ENCODE measurements at regions not wholly inside any gene's neighbourhood (a gene's known extent, or its start where the extent isn't known, plus 50 kb on each side); places are given as distances from the start of the nearest gene placed in this dataset.
"Not testable (repeated sequence)": the region's sequence is repeated elsewhere in the genome, so short reads cannot be mapped to it uniquely, and the experiment has no call there.

DNA sequence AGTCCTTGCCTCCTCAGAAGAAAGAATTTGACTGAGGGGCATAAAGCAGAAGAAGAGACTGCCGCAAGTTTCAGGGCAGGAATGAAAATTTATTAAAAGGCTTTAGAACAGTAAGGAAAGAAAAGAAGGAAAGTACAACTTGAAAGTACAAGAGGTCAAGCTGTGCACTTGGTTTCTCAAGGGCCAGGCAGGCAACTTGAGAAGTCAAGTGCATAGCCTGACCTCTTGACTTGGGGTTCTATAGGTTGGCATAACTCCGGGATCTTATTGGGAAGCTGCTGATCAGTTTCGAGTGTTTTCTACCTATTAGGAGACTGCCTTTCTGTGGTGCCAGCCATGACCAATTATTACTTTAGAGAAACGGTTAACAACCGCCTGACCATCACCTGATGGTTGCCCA is 237.0 kb upstream of the RGS17 start:
- Histone ChIP-seq H3K4me3 (ENCODE audit: low read depth, low read length) (no peak overlapping the region), H3K9me3 (ENCODE audit: severe bottlenecking) (no peaks in the 10 kb centered on the region), H3K27ac (no peak overlapping the region), H3K36me3 (no peaks in the 10 kb centered on the region), H3K27me3 (ENCODE audit: insufficient read depth, low read depth, severe bottlenecking) (no peaks in the 10 kb centered on the region)
- TF ChIP-seq CTCF (IDR thresholded peaks at IDR 0.05; ENCODE audit: low read depth, low read length), result no peak
- DNase-seq, result no peak

GRCh38 chr6:153367021-153367420 is 235.9 kb upstream of the RGS17 start:
- no peaks in the 10 kb centered on the region for H3K27me3 ChIP-seq (ENCODE audit: insufficient read depth, low read depth, severe bottlenecking)
- H3K27ac ChIP-seq, result no peak overlapping the region
- H3K4me3 ChIP-seq (ENCODE audit: low read depth, low read length), result no peak overlapping the region
- DNase-seq, result no peak
- no peaks in the 10 kb centered on the region for H3K9me3 ChIP-seq (ENCODE audit: severe bottlenecking)
- no peak for TF ChIP-seq CTCF (IDR thresholded peaks at IDR 0.05; ENCODE audit: low read depth, low read length)
- H3K36me3 ChIP-seq, result no peaks in the 10 kb centered on the region

GRCh38 chr6:153357391-153357790 is 226.3 kb upstream of the RGS17 start:
- no peaks in the 10 kb centered on the region for H3K9me3 ChIP-seq (ENCODE audit: severe bottlenecking)
- TF ChIP-seq CTCF (IDR thresholded peaks at IDR 0.05; ENCODE audit: low read depth, low read length), result no peak
- no peak overlapping the region for H3K27ac ChIP-seq
- no peaks in the 10 kb centered on the region for H3K27me3 ChIP-seq (ENCODE audit: insufficient read depth, low read depth, severe bottlenecking)
- no peak overlapping the region for H3K4me3 ChIP-seq (ENCODE audit: low read depth, low read length)
- no peak for DNase-seq
- H3K36me3 ChIP-seq, result no peaks in the 10 kb centered on the region

GRCh38 chr6:153340568-153340967 is 209.5 kb upstream of the RGS17 start:
- TF ChIP-seq CTCF (IDR thresholded peaks at IDR 0.05; ENCODE audit: low read depth, low read length), result no peak
- no peak overlapping the region for H3K27ac ChIP-seq
- no peaks in the 10 kb centered on the region for H3K36me3 ChIP-seq

DNA sequence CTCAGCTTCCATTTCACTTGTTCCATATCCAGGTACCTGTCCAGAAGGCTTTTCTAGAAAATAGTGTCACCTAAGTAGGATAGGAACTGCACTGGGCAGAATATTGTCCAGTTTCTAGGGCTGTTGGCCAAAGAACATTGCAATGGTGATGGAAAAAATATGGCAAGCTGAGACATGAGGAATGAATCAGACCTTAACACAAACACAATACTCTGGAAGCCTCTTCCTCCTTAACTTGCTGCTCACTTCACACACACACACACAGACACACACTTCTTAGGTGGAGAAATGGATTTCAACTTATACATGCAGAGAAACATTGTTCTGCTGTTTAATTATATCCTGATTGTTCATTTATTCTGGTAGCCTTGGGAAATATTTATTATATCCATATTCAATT is 203.0 kb upstream of the RGS17 start:
- H3K27me3 ChIP-seq (ENCODE audit: insufficient read depth, low read depth, severe bottlenecking), result peaks cover 4% of the 10 kb centered on the region
- no peak for DNase-seq
- no peak for TF ChIP-seq CTCF (IDR thresholded peaks at IDR 0.05; ENCODE audit: low read depth, low read length)
- no peaks in the 10 kb centered on the region for H3K9me3 ChIP-seq (ENCODE audit: severe bottlenecking)
- no peaks in the 10 kb centered on the region for H3K36me3 ChIP-seq
- H3K27ac ChIP-seq, result no peak overlapping the region
- no peak overlapping the region for H3K4me3 ChIP-seq (ENCODE audit: low read depth, low read length)

More at GRCh38 chr6:153340568-153340967, 209.5 kb upstream of the RGS17 start:
- Histone ChIP-seq H3K4me3 (ENCODE audit: low read depth, low read length) (no peak overlapping the region), H3K9me3 (ENCODE audit: severe bottlenecking) (no peaks in the 10 kb centered on the region), H3K27me3 (ENCODE audit: insufficient read depth, low read depth, severe bottlenecking) (peaks cover 6% of the 10 kb centered on the region)
- no peak for DNase-seq

- H3K4me3 ChIP-seq (ENCODE audit: low read depth, low read length); H3K27me3 ChIP-seq (ENCODE audit: insufficient read depth, low read depth, severe bottlenecking); H3K36me3 ChIP-seq; H3K9me3 ChIP-seq (ENCODE audit: severe bottlenecking); DNase-seq; H3K27ac ChIP-seq: not testable (repeated sequence)
Observed at GRCh38 chr6:153331221-153331620, 200.1 kb upstream of the RGS17 start.
